ENCODE measurements at regions not wholly inside any gene's neighbourhood (a gene's known extent, or its start where the extent isn't known, plus 50 kb on each side); places are given as distances from the start of the nearest gene placed in this dataset.
"Not testable (repeated sequence)": the region's sequence is repeated elsewhere in the genome, so short reads cannot be mapped to it uniquely, and the experiment has no call there.

DNA sequence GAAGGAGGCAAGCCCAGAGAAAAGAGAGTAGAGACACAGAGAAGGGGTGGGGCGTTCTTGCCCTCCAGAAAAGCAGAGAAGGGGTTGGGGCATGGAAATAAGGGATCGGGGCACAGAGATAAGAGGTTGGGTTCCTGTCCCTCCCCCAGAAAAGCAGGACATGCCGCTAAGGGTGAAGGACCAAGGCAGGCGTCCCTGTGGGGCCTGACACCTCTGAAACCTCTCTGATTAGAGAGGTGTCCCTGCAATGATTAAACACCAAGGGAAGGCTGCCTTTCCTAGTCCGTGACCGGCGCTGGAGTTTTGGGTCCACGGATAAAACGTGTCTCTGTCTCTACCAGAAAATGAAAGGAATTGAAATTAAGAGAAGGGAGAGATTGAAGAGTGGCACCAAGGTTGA is 914.0 kb upstream of the CRIM1 start:
- not testable (repeated sequence) for TF ChIP-seq POLR2A, CTCF (IDR thresholded peaks at IDR 0.05)

Measured in uterus (tissue), 2 donors.